ENCODE measurements at regions not wholly inside any gene's neighbourhood (a gene's known extent, or its start where the extent isn't known, plus 50 kb on each side); places are given as distances from the start of the nearest gene placed in this dataset.

GRCh38 chr2:118697781-118698180, 149.7 kb downstream of the EN1 start:
- DNase-seq: no peak

- no peak for DNase-seq
These were observed 150.5 kb downstream of the EN1 start for GRCh38 chr2:118696786-118697465.

- no peak for DNase-seq
These were observed 154.1 kb downstream of the EN1 start for GRCh38 chr2:118693287-118693822.

- DNase-seq: no peak
These were observed 157.6 kb downstream of the EN1 start for GRCh38 chr2:118689874-118690273.

GRCh38 chr2:118689456-118689855, 158.0 kb downstream of the EN1 start:
- no peak for DNase-seq

GRCh38 chr2:118689033-118689432, 158.4 kb downstream of the EN1 start:
- no peak for DNase-seq

GRCh38 chr2:118687698-118688097, 159.8 kb downstream of the EN1 start:
- DNase-seq: no peak

- DNase-seq: no peak
These were observed 160.3 kb downstream of the EN1 start for GRCh38 chr2:118687192-118687591.

- no peak for DNase-seq
These were observed 161.1 kb downstream of the EN1 start for GRCh38 chr2:118686346-118686745.

- DNase-seq: no peak
These were observed 164.0 kb downstream of the EN1 start for GRCh38 chr2:118683460-118683859.

GRCh38 chr2:118678985-118679384, 168.5 kb downstream of the EN1 start:
- DNase-seq: no peak

- DNase-seq: no peak
These were observed 169.9 kb downstream of the EN1 start for GRCh38 chr2:118677546-118677945.

- no peak for DNase-seq
These were observed 171.9 kb downstream of the EN1 start for GRCh38 chr2:118675531-118675930.

GRCh38 chr2:118672571-118673158, 174.8 kb downstream of the EN1 start:
- DNase-seq: no peak

GRCh38 chr2:118671701-118672454, 175.6 kb downstream of the EN1 start:
- no peak for DNase-seq

- no peak for DNase-seq
These were observed 176.6 kb downstream of the EN1 start for GRCh38 chr2:118670838-118671237.

GRCh38 chr2:118670276-118670675, 177.2 kb downstream of the EN1 start:
- DNase-seq: no peak

GRCh38 chr2:118669654-118670053, 177.8 kb downstream of the EN1 start:
- no peak for DNase-seq

- DNase-seq: no peak
These were observed 178.7 kb downstream of the EN1 start for GRCh38 chr2:118668431-118669424.

GRCh38 chr2:118667964-118668363, 179.5 kb downstream of the EN1 start:
- DNase-seq: no peak

GRCh38 chr2:118667348-118667747, 180.1 kb downstream of the EN1 start:
- no peak for DNase-seq

GRCh38 chr2:118665784-118666529, 181.5 kb downstream of the EN1 start:
- DNase-seq: no peak

Measured in CD4-positive, alpha-beta T cell treated with Interleukin-1 beta for 1 hour (primary cell).